ENCODE measurements at regions not wholly inside any gene's neighbourhood (a gene's known extent, or its start where the extent isn't known, plus 50 kb on each side); places are given as distances from the start of the nearest gene placed in this dataset.

DNA sequence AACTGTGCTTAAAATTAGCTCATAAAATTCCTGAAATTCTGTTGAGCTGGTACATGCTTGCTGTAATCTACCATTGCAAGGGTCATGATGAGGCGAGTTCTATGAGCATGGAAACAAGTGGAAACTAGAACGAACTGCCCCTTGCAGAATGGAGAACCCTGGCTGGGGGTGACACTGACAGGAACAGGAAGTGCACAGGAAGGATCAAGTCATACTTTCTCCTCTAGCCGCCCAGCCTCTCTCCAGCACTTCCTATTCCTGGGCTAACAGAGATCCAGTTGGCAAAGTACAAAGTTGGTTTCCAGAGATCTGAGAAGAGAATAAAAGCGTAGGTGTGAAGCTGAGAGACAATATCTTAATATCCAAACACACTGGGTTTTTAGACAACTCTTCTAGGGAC, 414.2 kb upstream of the PODXL start:
- no peak overlapping the region for H3K27ac ChIP-seq
- intact Hi-C loops (cut with micrococcal nuclease; ENCODE audit: unreplicated experiment), result no loop called here
- no peaks in the 10 kb centered on the region for H3K79me2 ChIP-seq (ENCODE audit: low read depth)
- POLR2A ChIA-PET (ENCODE audit: unreplicated experiment), result no interaction called here
- H3K9me3 ChIP-seq (ENCODE audit: insufficient read depth, low read depth), result no peaks in the 10 kb centered on the region
- no peaks in the 10 kb centered on the region for H4K20me1 ChIP-seq (ENCODE audit: insufficient read depth)
- no peak overlapping the region for H3K4me3 ChIP-seq
- H3F3A ChIP-seq (ENCODE audit: insufficient read depth, low read depth), result no peaks in the 10 kb centered on the region
- H3K27me3 ChIP-seq (ENCODE audit: insufficient read depth, low read depth), result peaks cover 6% of the 10 kb centered on the region; the same call in 1 of the 2 replicates
- H3K9me2 ChIP-seq (ENCODE audit: insufficient read depth), result no peaks in the 10 kb centered on the region
- CTCF ChIA-PET, result no interaction called here
- H3K4me2 ChIP-seq, result no peak overlapping the region
- DNase-seq, result no peak
- no TSS peak for BruUV-seq (replicated peaks)
- TF ChIP-seq EZH2 (IDR thresholded peaks at IDR 0.05; ENCODE audit: low read depth), result no peak
- TF ChIP-seq, protein P1, sequence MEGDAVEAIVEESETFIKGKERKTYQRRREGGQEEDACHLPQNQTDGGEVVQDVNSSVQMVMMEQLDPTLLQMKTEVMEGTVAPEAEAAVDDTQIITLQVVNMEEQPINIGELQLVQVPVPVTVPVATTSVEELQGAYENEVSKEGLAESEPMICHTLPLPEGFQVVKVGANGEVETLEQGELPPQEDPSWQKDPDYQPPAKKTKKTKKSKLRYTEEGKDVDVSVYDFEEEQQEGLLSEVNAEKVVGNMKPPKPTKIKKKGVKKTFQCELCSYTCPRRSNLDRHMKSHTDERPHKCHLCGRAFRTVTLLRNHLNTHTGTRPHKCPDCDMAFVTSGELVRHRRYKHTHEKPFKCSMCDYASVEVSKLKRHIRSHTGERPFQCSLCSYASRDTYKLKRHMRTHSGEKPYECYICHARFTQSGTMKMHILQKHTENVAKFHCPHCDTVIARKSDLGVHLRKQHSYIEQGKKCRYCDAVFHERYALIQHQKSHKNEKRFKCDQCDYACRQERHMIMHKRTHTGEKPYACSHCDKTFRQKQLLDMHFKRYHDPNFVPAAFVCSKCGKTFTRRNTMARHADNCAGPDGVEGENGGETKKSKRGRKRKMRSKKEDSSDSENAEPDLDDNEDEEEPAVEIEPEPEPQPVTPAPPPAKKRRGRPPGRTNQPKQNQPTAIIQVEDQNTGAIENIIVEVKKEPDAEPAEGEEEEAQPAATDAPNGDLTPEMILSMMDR (conservative IDR thresholded peaks at IDR 0.05), result no peak
- no peak overlapping the region for H2AFZ ChIP-seq
- no peaks in the 10 kb centered on the region for H3K36me3 ChIP-seq (ENCODE audit: low read depth)
- H3K4me1 ChIP-seq (replicated peaks; ENCODE audit: insufficient read depth), result no peaks in the 10 kb centered on the region

DNA sequence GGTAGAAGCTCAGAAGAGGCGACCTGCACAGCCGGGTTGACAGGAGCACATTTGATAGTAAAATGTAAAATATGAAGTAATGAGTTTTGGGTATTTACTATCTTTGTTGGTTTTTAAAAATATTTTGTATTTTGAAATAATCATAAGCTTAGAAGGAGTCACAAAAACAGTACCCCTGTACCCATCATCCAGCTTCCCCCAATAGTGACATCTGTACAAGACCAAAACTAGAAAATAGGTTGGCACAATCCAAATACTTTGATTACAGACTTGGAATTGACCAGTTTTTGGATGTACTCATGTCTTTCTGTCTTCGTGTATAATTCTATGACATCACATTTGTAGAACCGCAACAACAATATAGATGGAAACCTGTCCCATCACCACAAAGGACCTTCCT, 413.1 kb upstream of the PODXL start:
- no peak for DNase-seq
- Histone ChIP-seq H3K9me2 (ENCODE audit: insufficient read depth) (no peaks in the 10 kb centered on the region), H3F3A (ENCODE audit: insufficient read depth, low read depth) (no peaks in the 10 kb centered on the region), H3K4me1 (replicated peaks; ENCODE audit: insufficient read depth) (no peaks in the 10 kb centered on the region), H3K36me3 (ENCODE audit: low read depth) (no peaks in the 10 kb centered on the region), H3K27me3 (ENCODE audit: insufficient read depth, low read depth) (no peaks in the 10 kb centered on the region), H2AFZ (no peak overlapping the region), H4K20me1 (ENCODE audit: insufficient read depth) (no peaks in the 10 kb centered on the region), H3K27ac (no peak overlapping the region), H3K4me2 (no peak overlapping the region), H3K79me2 (ENCODE audit: low read depth) (no peaks in the 10 kb centered on the region), H3K4me3 (no peak overlapping the region), H3K9me3 (ENCODE audit: insufficient read depth, low read depth) (no peaks in the 10 kb centered on the region)
- ChIA-PET CTCF (no interaction called here), POLR2A (ENCODE audit: unreplicated experiment) (no interaction called here)
- no TSS peak for BruUV-seq (replicated peaks)
- TF ChIP-seq EZH2 (IDR thresholded peaks at IDR 0.05; ENCODE audit: low read depth), result no peak
- intact Hi-C loops (cut with micrococcal nuclease; ENCODE audit: unreplicated experiment), result no loop called here

DNA sequence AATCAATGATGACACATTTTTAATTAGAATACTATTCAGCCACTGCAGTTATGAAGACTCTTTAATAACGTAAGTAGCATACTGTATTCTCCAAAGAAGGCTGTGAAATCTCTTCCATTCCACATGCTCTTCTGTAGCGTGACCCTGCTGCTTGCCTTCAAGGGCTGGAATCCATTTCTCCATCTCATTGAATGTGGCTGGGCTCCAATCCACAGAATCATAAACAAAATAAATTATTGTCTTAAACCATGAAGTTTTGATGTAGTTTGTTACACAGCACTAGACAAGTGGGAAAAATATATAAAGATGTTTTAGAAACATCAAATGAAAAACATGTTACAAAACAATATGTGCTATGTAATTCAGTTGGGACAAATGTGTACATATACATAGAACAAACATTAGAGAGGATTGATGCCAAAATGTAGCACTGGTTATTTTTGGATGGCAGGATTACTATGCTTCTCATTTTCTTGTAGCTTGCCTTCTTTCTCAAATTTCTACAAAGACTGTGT, 410.8 kb upstream of the PODXL start:
- CTCF ChIA-PET, result no interaction called here

More for the DNA sequence above, 410.8 kb upstream of the PODXL start:
- Histone ChIP-seq H3K79me2 (ENCODE audit: low read depth) (no peaks in the 10 kb centered on the region), H3K4me2 (no peak overlapping the region), H3K9me3 (ENCODE audit: insufficient read depth, low read depth) (no peaks in the 10 kb centered on the region), H4K20me1 (ENCODE audit: insufficient read depth) (no peaks in the 10 kb centered on the region), H3K9me2 (ENCODE audit: insufficient read depth) (no peaks in the 10 kb centered on the region), H2AFZ (no peak overlapping the region), H3K27ac (no peak overlapping the region), H3K4me3 (no peak overlapping the region), H3K36me3 (ENCODE audit: low read depth) (no peaks in the 10 kb centered on the region), H3K4me1 (replicated peaks; ENCODE audit: insufficient read depth) (no peaks in the 10 kb centered on the region), H3K27me3 (ENCODE audit: insufficient read depth, low read depth) (no peaks in the 10 kb centered on the region), H3F3A (ENCODE audit: insufficient read depth, low read depth) (no peaks in the 10 kb centered on the region)
- no peak for DNase-seq
- no TSS peak for BruUV-seq (replicated peaks)
- intact Hi-C loops (cut with micrococcal nuclease; ENCODE audit: unreplicated experiment), result no loop called here
- POLR2A ChIA-PET (ENCODE audit: unreplicated experiment), result no interaction called here
- TF ChIP-seq, protein P1 (conservative IDR thresholded peaks at IDR 0.05), result no peak
- no peak for TF ChIP-seq EZH2 (IDR thresholded peaks at IDR 0.05; ENCODE audit: low read depth)
